ENCODE measurements at regions not wholly inside any gene's neighbourhood (a gene's known extent, or its start where the extent isn't known, plus 50 kb on each side); places are given as distances from the start of the nearest gene placed in this dataset.
"Not testable (repeated sequence)": the region's sequence is repeated elsewhere in the genome, so short reads cannot be mapped to it uniquely, and the experiment has no call there.

- ChIA-PET POLR2A (no interaction called here), CTCF (no interaction called here)
- H3K4me3 ChIP-seq (ENCODE audit: low read depth, low read length), result no peak overlapping the region
- DNase-seq (ENCODE audit: low read depth, low spot score), result no peak
- TF ChIP-seq CTCF (IDR thresholded peaks at IDR 0.05; ENCODE audit: insufficient read depth, low read length, missing control alignments), result no peak
Measured at GRCh38 chr19:30288911-30289310, 83.3 kb upstream of the ZNF536 start.

- no peak overlapping the region for H3K4me3 ChIP-seq (ENCODE audit: low read depth, low read length)
- POLR2A ChIA-PET, result no interaction called here
Measured at GRCh38 chr19:30289336-30289735, 82.8 kb upstream of the ZNF536 start.

GRCh38 chr19:30290805-30291204 is 81.4 kb upstream of the ZNF536 start:
- POLR2A ChIA-PET; H3K4me3 ChIP-seq (ENCODE audit: low read depth, low read length); CTCF ChIA-PET: not testable (repeated sequence)

More at GRCh38 chr19:30289336-30289735, 82.8 kb upstream of the ZNF536 start:
- CTCF ChIA-PET, result no interaction called here
- DNase-seq (ENCODE audit: low read depth, low spot score), result no peak
- no peak for TF ChIP-seq CTCF (IDR thresholded peaks at IDR 0.05; ENCODE audit: insufficient read depth, low read length, missing control alignments)

GRCh38 chr19:30293051-30293785 is 79.0 kb upstream of the ZNF536 start:
- ChIA-PET CTCF (no interaction called here), POLR2A (no interaction called here)
- no peak for TF ChIP-seq CTCF (IDR thresholded peaks at IDR 0.05; ENCODE audit: insufficient read depth, low read length, missing control alignments)
- no peak overlapping the region for H3K4me3 ChIP-seq (ENCODE audit: low read depth, low read length)
- no peak for DNase-seq (ENCODE audit: low read depth, low spot score)

More at GRCh38 chr19:30290805-30291204, 81.4 kb upstream of the ZNF536 start:
- DNase-seq (ENCODE audit: low read depth, low spot score), result not testable (repeated sequence)

- no peak for TF ChIP-seq CTCF (IDR thresholded peaks at IDR 0.05; ENCODE audit: insufficient read depth, low read length, missing control alignments)
- ChIA-PET CTCF (no interaction called here), POLR2A (no interaction called here)
- no peak for DNase-seq (ENCODE audit: low read depth, low spot score)
- no peak overlapping the region for H3K4me3 ChIP-seq (ENCODE audit: low read depth, low read length)
Measured at GRCh38 chr19:30297969-30298368, 74.2 kb upstream of the ZNF536 start.

GRCh38 chr19:30303131-30303654 is 69.0 kb upstream of the ZNF536 start:
- DNase-seq (ENCODE audit: low read depth, low spot score), result no peak
- ChIA-PET CTCF (no interaction called here), POLR2A (no interaction called here)

More at GRCh38 chr19:30303131-30303654, 69.0 kb upstream of the ZNF536 start:
- no peak overlapping the region for H3K4me3 ChIP-seq (ENCODE audit: low read depth, low read length)
- TF ChIP-seq CTCF (IDR thresholded peaks at IDR 0.05; ENCODE audit: insufficient read depth, low read length, missing control alignments), result no peak
